ENCODE measurements at regions not wholly inside any gene's neighbourhood (a gene's known extent, or its start where the extent isn't known, plus 50 kb on each side); places are given as distances from the start of the nearest gene placed in this dataset.
"Not testable (repeated sequence)": the region's sequence is repeated elsewhere in the genome, so short reads cannot be mapped to it uniquely, and the experiment has no call there.

DNA sequence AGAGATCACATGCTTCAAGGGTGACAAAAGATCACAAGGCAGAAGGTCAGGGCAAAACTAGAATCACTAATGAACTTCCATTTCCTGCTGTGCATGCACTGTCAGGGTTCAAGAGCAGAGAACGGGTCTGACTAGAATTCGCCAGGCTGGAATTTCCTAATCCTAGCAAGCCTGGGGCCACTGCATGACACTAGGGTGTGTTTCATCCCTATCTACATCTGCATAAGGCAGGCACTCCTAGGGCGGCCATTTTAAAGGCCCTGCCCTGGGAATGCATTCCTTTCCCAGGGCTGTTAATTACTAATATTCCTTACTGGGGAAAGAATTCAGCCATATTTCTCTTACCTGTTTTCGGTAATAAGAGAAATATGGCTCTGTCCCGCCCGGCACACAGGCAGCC lies 734.1 kb downstream of the TFAP2A start:
- not testable (repeated sequence) for H3K27ac ChIP-seq, H3K4me3 ChIP-seq

DNA sequence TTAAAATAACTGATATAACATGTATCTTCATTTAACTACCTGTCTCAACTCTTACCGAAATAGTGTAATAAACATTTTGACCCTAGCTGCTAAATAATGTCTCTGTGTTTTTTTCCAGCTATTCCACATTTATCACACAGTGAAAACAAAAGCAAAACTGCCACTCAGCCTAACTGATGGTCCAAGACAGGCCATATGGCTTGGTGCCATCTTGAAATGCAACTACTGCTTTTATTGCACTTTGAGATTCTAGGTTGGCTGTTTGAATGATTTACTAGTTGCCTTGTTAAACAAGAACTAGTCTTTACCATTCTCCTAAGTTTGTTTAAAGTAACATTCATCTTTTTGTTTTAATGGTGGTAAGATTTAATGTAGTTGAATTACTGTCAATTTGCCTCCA lies 739.8 kb downstream of the TFAP2A start:
- Histone ChIP-seq H3K27ac (no peak overlapping the region), H3K4me3 (no peak overlapping the region)

- H3K27ac ChIP-seq, result no peak overlapping the region
- H3K4me3 ChIP-seq, result no peak overlapping the region
These were observed 755.0 kb downstream of the TFAP2A start for GRCh38 chr6:9659848-9660247.

- H3K4me3 ChIP-seq, result no peak overlapping the region
- H3K27ac ChIP-seq, result no peak overlapping the region
These were observed 756.9 kb downstream of the TFAP2A start for GRCh38 chr6:9657994-9658393.

DNA sequence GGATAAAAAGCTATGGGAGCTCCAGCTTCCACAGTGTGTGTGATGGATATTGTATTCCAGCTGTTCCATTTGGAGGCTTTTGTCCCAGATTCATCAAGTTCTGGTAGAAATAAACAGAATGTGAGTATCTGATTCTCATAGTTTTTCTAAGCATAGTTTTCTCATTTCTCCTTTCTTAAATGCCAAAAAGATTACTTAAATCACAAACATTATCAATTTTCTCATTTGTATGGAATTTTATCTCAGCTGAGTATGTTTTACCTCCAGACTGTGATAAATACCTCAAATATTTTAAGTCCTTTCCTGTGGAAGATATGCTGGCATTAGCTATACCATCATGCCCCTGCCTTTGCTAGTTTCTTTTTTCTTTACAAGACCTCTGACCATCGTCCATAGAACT lies 767.3 kb downstream of the TFAP2A start:
- H3K27ac ChIP-seq, result no peak overlapping the region
- no peak overlapping the region for H3K4me3 ChIP-seq

DNA sequence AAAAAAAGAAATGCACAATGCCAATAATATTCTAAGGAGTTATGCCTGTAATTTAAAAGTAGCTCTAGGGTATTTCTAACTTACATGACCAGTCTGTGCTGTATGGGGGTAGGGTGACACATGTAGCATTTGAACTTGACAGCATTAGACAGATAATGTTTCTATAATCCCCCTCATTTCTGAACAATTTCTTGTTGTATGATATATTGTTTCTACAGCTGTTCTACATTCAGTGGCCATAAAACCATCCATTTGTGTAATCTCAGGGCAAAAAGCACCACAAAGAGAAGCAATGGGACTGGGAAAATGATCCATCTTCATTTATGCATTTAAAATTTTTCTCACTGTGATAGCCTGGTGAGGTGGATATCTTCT lies 767.8 kb downstream of the TFAP2A start:
- no peak overlapping the region for H3K27ac ChIP-seq
- H3K4me3 ChIP-seq, result no peak overlapping the region

- Histone ChIP-seq H3K27ac (no peak overlapping the region), H3K4me3 (no peak overlapping the region)
These were observed 768.4 kb downstream of the TFAP2A start for GRCh38 chr6:9646342-9647070.

DNA sequence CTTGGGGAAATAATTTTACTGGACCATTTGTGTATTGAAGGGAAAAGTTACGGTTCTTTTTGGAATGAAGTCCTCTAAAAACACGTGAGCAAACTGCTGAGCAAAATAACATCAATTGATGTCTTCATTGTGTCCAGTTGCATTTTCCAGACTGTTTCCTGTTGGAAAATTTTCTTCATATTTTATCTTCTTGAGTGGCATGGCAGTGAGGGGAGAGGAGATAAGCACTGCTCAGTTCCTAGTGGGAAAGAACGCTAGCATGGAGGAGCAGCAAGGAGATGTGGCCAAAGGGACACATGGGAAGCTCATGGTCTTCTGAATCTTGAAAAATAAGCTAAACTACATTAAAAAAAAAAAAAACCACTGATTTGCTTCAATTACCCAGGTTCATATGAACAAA lies 776.0 kb downstream of the TFAP2A start:
- no peak overlapping the region for H3K27ac ChIP-seq

DNA sequence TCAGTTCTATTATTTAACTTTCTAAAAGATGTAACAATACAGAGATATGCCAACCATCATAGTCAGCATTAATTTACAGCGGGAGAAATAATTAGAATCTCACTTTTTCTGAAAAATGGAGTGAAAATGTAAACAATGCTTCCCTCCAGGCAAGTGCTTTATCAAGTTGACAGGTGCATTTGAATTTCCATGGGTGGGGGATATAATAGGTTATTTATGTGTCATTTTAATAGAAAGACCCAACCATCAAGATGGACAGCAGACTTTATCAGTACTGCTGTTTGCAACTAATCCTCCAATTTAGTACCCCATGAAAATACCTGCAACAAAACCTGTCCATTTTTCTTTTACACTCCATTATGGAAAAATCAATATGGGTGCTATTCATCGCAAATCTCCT lies 780.1 kb downstream of the TFAP2A start:
- no peak overlapping the region for H3K4me3 ChIP-seq

More for the DNA sequence above, 776.0 kb downstream of the TFAP2A start:
- H3K4me3 ChIP-seq, result no peak overlapping the region

DNA sequence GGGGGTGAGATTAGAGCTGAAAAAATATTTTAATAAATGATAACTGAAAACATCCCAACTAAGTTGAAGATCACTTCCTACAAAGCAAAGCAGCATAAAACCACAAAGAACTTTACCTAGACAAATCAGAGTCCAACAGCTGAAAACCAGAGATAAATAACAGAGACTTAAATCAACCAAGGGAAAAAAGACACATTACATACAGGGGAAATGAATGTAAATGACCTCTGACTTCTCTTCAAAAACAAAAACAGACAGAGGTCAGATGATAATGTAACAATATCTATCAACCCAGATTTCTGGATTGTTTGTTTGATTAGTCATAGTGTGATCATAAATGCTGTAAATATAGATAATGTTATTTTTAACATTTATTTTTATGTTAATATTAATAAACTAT lies 782.8 kb downstream of the TFAP2A start:
- H3K27ac ChIP-seq, result no peak overlapping the region
- no peak overlapping the region for H3K4me3 ChIP-seq

More for the DNA sequence above, 780.1 kb downstream of the TFAP2A start:
- no peak overlapping the region for H3K27ac ChIP-seq

- Histone ChIP-seq H3K4me3 (no peak overlapping the region), H3K27ac (no peak overlapping the region)
These were observed 786.1 kb downstream of the TFAP2A start for GRCh38 chr6:9628819-9629218.

DNA sequence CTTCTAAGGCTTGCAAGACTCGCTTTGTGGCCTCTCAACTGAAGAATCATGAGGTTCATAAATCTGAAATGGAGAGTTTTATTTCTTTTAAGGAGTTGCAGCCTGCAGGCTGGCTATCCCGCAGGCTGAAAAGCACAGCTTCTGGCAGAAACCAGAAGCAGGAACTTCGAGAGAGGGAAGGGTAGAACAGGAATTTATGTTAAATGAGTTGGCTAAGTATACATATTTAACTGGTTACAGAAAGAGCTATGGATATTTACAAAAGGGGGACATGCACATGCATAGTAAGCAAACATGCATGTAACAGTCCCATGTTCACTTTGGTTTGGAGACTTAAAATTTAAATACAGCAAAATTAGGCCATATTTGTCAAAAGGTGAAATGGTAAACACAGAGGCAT lies 787.0 kb downstream of the TFAP2A start:
- no peak overlapping the region for H3K4me3 ChIP-seq
- no peak overlapping the region for H3K27ac ChIP-seq

DNA sequence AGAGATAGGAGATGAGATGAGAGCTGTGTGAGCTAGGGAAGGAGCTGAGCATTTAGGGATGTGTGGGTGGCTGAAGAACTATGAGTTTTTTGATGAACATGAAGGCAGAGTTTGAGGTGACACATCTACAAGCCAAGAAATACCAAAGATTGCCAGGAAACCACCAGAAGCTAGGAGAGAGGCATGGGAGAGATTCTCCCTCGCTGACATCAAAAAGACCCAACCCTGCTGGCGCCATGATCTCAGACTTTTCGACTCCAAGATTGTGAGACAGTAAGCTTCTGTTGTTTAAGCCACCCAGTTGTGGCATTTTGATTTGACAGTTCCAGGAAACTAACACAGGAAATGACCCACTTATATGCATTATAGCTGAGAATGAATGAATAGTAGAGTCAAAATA lies 790.9 kb downstream of the TFAP2A start:
- Histone ChIP-seq H3K27ac (no peak overlapping the region), H3K4me3 (no peak overlapping the region)

DNA sequence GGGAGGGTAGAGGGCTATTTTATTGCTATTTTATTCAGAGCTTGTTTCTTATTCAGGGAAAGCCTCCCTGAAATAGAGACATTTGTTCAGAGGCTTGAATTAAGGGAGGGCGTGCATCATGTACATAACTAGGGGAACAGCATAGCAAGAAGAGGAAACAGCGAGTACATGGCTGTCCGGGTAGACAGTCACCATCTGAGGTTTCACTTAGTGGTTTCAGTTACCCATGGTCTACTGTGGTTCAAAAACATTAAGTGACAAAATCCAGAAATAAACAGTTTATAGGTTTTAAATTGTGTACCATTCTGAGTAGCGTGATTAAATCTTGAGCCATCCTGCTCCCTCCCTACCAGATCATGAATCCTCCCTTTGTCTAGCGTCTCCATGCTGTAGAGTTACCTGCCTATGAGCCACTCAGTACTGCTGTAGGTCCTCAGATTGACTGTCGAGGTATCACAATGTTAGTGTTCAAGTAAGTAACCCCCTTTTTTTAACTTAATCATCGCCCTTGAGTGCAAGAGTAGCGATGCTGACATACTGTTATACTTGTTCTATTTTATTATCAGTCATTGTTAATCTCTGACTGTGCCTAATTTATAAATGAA lies 791.5 kb downstream of the TFAP2A start:
- no peak overlapping the region for H3K27ac ChIP-seq
- no peak overlapping the region for H3K4me3 ChIP-seq

DNA sequence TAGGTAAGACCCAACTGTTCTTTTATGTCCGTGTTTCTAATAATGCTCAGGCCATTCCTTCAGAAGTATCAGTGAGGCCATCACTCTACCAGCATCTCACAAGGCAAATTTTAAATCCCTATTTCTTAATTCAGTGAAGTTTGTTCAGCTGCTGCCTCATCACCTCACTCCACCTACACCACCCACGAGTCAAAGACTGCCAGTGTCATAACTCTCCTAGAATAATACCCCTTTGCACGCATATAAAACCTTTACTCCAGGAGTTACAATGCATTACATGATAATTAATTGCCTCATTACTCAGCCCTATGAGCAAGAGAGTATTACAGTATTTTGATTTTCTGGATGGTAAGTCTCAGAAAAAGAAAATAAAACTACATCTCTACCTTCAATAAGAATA lies 793.6 kb downstream of the TFAP2A start:
- Histone ChIP-seq H3K27ac (peak overlapping the region in 1 of 21 experiments; percentile 32), H3K4me3 (no peak overlapping the region)

- peak overlapping the region in 2 of 21 experiments; percentile 32 for H3K27ac ChIP-seq
- no peak overlapping the region for H3K4me3 ChIP-seq
These were observed 794.2 kb downstream of the TFAP2A start for GRCh38 chr6:9620687-9621086.

- H3K4me3 ChIP-seq, result no peak overlapping the region
- peak overlapping the region in 3 of 21 experiments; percentile 24 to 51 (median 32) for H3K27ac ChIP-seq
These were observed 794.6 kb downstream of the TFAP2A start for GRCh38 chr6:9620263-9620662.

GRCh38 chr6:9614778-9615177 lies 800.1 kb downstream of the TFAP2A start:
- Histone ChIP-seq H3K4me3 (no peak overlapping the region), H3K27ac (peak overlapping the region in 3 of 21 experiments; percentile 10 to 63 (median 28))

DNA sequence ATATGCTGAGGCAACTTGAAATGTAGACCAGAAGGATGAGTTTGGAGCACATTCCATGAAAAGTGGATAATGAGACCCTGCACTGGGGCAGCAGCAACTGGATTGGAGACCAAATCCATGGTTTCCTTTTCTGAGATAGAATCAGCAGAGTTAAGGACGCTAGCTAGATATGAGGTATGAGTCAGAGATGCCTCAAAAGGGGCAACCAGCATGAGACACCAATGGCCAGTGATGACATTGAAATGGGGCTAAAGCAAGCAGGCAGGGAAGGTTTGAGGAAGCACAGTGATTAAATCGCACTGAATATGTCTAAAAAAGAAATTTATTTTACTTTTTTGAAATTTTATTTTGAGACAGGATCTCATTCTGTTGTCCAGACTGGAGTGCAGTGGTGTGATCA lies 802.4 kb downstream of the TFAP2A start:
- no peak overlapping the region for H3K27ac ChIP-seq

GRCh38 chr6:9610620-9611415 lies 804.1 kb downstream of the TFAP2A start:
- Histone ChIP-seq H3K4me3 (no peak overlapping the region), H3K27ac (no peak overlapping the region)

More for the DNA sequence above, 802.4 kb downstream of the TFAP2A start:
- no peak overlapping the region for H3K4me3 ChIP-seq

Measured in skin epidermis (tissue), 12 donors.